ENCODE measurements at regions not wholly inside any gene's neighbourhood (a gene's known extent, or its start where the extent isn't known, plus 50 kb on each side); places are given as distances from the start of the nearest gene placed in this dataset.

GRCh38 chr18:24678107-24678506 is 217.7 kb downstream of the HRH4 start:
- no peak for DNase-seq

GRCh38 chr18:24678626-24679025 is 218.2 kb downstream of the HRH4 start:
- DNase-seq, result no peak

GRCh38 chr18:24679062-24679461 is 218.6 kb downstream of the HRH4 start:
- no peak for DNase-seq

GRCh38 chr18:24683925-24684324 is 223.5 kb downstream of the HRH4 start:
- DNase-seq, result no peak

- no peak for DNase-seq
These were observed 225.0 kb downstream of the HRH4 start for GRCh38 chr18:24685254-24685959.

- DNase-seq, result no peak
These were observed 234.7 kb downstream of the HRH4 start for GRCh38 chr18:24695168-24695567.

GRCh38 chr18:24702001-24702515 is 241.6 kb downstream of the HRH4 start:
- no peak for DNase-seq

GRCh38 chr18:24703316-24703715 is 242.9 kb downstream of the HRH4 start:
- DNase-seq, result no peak

GRCh38 chr18:24704946-24705630 is 244.7 kb downstream of the HRH4 start:
- no peak for DNase-seq

GRCh38 chr18:24710474-24710873 is 250.0 kb downstream of the HRH4 start:
- DNase-seq, result peak; percentile 16

- no peak for DNase-seq
These were observed 259.4 kb downstream of the HRH4 start for GRCh38 chr18:24719791-24720190.

- no peak for DNase-seq
These were observed 261.0 kb downstream of the HRH4 start for GRCh38 chr18:24721388-24721787.

GRCh38 chr18:24725644-24726415 is 265.4 kb downstream of the HRH4 start:
- DNase-seq, result no peak

- peak; percentile 54 for DNase-seq
These were observed 266.5 kb downstream of the HRH4 start for GRCh38 chr18:24726727-24727492.

GRCh38 chr18:24727685-24728084 is 267.2 kb downstream of the HRH4 start:
- DNase-seq, result no peak

GRCh38 chr18:24731158-24731557 is 270.7 kb downstream of the HRH4 start:
- DNase-seq, result no peak

- DNase-seq, result no peak
These were observed 271.5 kb downstream of the HRH4 start for GRCh38 chr18:24731981-24732380.

- no peak for DNase-seq
These were observed 273.6 kb downstream of the HRH4 start for GRCh38 chr18:24734058-24734457.

- no peak for DNase-seq
These were observed 275.3 kb downstream of the HRH4 start for GRCh38 chr18:24735624-24736231.

GRCh38 chr18:24736662-24737330 is 276.4 kb downstream of the HRH4 start:
- DNase-seq, result no peak

GRCh38 chr18:24740829-24741228 is 280.4 kb downstream of the HRH4 start:
- no peak for DNase-seq

- no peak for DNase-seq
These were observed 280.9 kb downstream of the HRH4 start for GRCh38 chr18:24741321-24741720.

Measured in activated CD4-positive, alpha-beta T cell treated with anti-CD3 and anti-CD28 coated beads, Interleukin-10, Interleukin-2, amounts not matched to agents 100 ng/mL and 50 ng/mL, durations not matched to agents 16 hours and 8 hours (primary cell).